GM23338 (cell line): ENCODE measurements at regions not wholly inside any gene's neighbourhood (a gene's known extent, or its start where the extent isn't known, plus 50 kb on each side); places are given as distances from the start of the nearest gene placed in this dataset.
A peak's percentile ranks its signal among the peaks of the same experiment; 100 is the strongest.

ENCODE experiments used
- ATAC-seq: fragments of 200-7000 bp; cut with Tn5 transposase; 3 replicates; pipeline ENCODE4 v1.9.1; 2020
- DNase-seq: peaks from one replicate; pipeline ENCODE4 v3.0.0-alpha.2; 2015; ENCODE audit warnings: low spot score
- H2AFZ ChIP-seq: fragments of 200-600 bp; sonication (generic); 2 replicates; pipeline ENCODE4 v1.8.0; 2016; ENCODE audit warnings: antibody characterized with exemption, mild to moderate bottlenecking, moderate library complexity
- H3F3A ChIP-seq: fragments of 200-600 bp; sonication (generic); replicated peaks from 2 replicates; pipeline ENCODE4 v1.8.0; 2017; ENCODE audit warnings: antibody characterized with exemption, mixed run types, low read depth
- H3K27ac ChIP-seq: fragments of 200-600 bp; sonication (generic); 2 replicates; pipeline ENCODE4 v1.6.1; 2016; ENCODE audit warnings: low read depth
- H3K27me3 ChIP-seq: fragments of 200-600 bp; sonication (generic); 2 replicates; pipeline ENCODE4 v1.8.0; 2016; ENCODE audit warnings: mild to moderate bottlenecking, mixed run types, moderate library complexity; ENCODE audit not compliant: insufficient read depth
- H3K36me3 ChIP-seq: fragments of 200-600 bp; sonication (generic); 2 replicates; pipeline ENCODE4 v1.8.0; 2016; ENCODE audit warnings: mild to moderate bottlenecking; ENCODE audit not compliant: insufficient read depth
- H3K4me1 ChIP-seq: fragments of 200-600 bp; sonication (generic); 2 replicates; pipeline ENCODE4 v1.8.0; 2016; ENCODE audit warnings: mild to moderate bottlenecking, moderate library complexity; ENCODE audit not compliant: insufficient read depth
- H3K4me2 ChIP-seq: fragments of 200-600 bp; sonication (generic); 2 replicates; pipeline ENCODE4 v1.7.1; 2017; ENCODE audit warnings: mixed run types
- H3K4me3 ChIP-seq: fragments of 200-600 bp; sonication (generic); 2 replicates; pipeline ENCODE4 v1.6.1; 2016; ENCODE audit warnings: mixed run types
- H3K79me2 ChIP-seq: fragments of 200-600 bp; sonication (generic); replicated peaks from 2 replicates; pipeline ENCODE4 v1.8.0; 2017; ENCODE audit warnings: mild to moderate bottlenecking; ENCODE audit not compliant: insufficient read depth
- H3K9me2 ChIP-seq: fragments of 200-600 bp; sonication (generic); 2 replicates; pipeline ENCODE4 v1.8.0; 2017; ENCODE audit not compliant: insufficient read depth
- H4K20me1 ChIP-seq: fragments of 200-600 bp; sonication (generic); replicated peaks from 2 replicates; pipeline ENCODE4 v1.8.0; 2017; ENCODE audit warnings: mild to moderate bottlenecking; ENCODE audit not compliant: insufficient read depth
- H3K27ac Mint-ChIP-seq: 2 replicates; pipeline ENCODE4 v1.8.0; 2020; ENCODE audit warnings: inconsistent platforms, mild to moderate bottlenecking, moderate library complexity, mixed read lengths
- H3K27me3 Mint-ChIP-seq: 3 replicates; pipeline ENCODE4 v1.8.0; 2022; ENCODE audit warnings: low read depth, mild to moderate bottlenecking, moderate library complexity, mixed read lengths, inconsistent platforms; ENCODE audit not compliant: insufficient read depth, poor library complexity
- H3K36me3 Mint-ChIP-seq: 3 replicates; pipeline ENCODE4 v1.8.0; 2021; ENCODE audit warnings: low read depth, mild to moderate bottlenecking, inconsistent platforms, moderate library complexity, mixed read lengths
- H3K4me1 Mint-ChIP-seq: 3 replicates; pipeline ENCODE4 v1.8.0; 2020; ENCODE audit warnings: mild to moderate bottlenecking, inconsistent platforms, mixed read lengths
- H3K4me3 Mint-ChIP-seq: 3 replicates; pipeline ENCODE4 v1.8.0; 2021; ENCODE audit warnings: moderate library complexity, mild to moderate bottlenecking, inconsistent platforms, mixed read lengths
- H3K9me3 Mint-ChIP-seq: 3 replicates; pipeline ENCODE4 v1.8.0; 2020; ENCODE audit warnings: moderate library complexity, mild to moderate bottlenecking, inconsistent platforms, mixed read lengths
- NANOG ChIP-seq: IDR thresholded peaks from 2 replicates; pipeline ENCODE4 v1.6.1; 2016; ENCODE audit warnings: antibody characterized with exemption, borderline replicate concordance
- ZNF331 ChIP-seq: fragments of 250-450 bp; sonication (Bioruptor Pico); IDR thresholded peaks from 2 replicates; pipeline ENCODE4 v1.5.0; 2020; ENCODE audit warnings: low read depth, mild to moderate bottlenecking, moderate library complexity
- TF ChIP-seq, protein P1 (sequence below): IDR thresholded peaks from one replicate; pipeline ENCODE4 v1.6.1; 2018; ENCODE audit warnings: antibody characterized with exemption; ENCODE audit not compliant: unreplicated experiment
- TF ChIP-seq, protein P2 (sequence below): fragments of 250-450 bp; sonication (Bioruptor Pico); IDR thresholded peaks from 2 replicates; pipeline ENCODE4 v1.5.0; 2020; ENCODE audit warnings: mild to moderate bottlenecking, moderate library complexity

DNA sequence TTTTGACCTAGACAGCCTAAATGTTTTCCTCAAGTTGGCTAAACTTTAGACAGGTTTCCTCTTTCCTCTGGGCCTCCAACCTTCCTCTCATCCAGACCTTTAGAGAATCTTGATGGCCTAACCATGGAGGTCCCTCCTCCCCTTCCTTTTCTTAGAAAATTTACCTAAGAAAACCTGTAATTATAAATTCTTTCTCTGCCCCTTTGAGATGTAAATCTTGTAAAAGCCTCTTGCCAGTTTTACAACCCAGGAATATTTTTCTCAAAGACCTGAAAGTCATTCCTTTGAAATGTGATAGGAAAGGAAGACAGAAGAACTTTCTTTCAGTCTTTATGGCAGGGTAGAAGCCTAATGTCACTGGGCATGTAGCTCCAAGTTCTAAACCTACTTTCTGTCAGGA, 1752.6 kb upstream of the C9orf72 start:
- H3K36me3 Mint-ChIP-seq = no peaks in the 10 kb centered on the region
- peaks cover 35% of the 10 kb centered on the region for H3K4me1 Mint-ChIP-seq
- no peaks in the 10 kb centered on the region for H3F3A ChIP-seq
- no peaks in the 10 kb centered on the region for H3K79me2 ChIP-seq
- no peaks in the 10 kb centered on the region for H3K36me3 ChIP-seq
- ATAC-seq (peak; percentile 88), DNase-seq (peak; percentile 76)
- H3K27ac Mint-ChIP-seq = no peak overlapping the region
- no peaks in the 10 kb centered on the region for H3K27me3 ChIP-seq
- no peaks in the 10 kb centered on the region for H4K20me1 ChIP-seq
- peaks cover 29% of the 10 kb centered on the region for H3K4me1 ChIP-seq
- peak overlapping the region; percentile 45 for H3K4me2 ChIP-seq
- no peak overlapping the region for H2AFZ ChIP-seq
- peak overlapping the region; percentile 10; the same call in 1 of the 2 replicates for H3K4me3 ChIP-seq
- 0 out of 3 replicates have a peak overlapping the region, but pooled peaks have one; percentile 5 for H3K4me3 Mint-ChIP-seq
- TF ChIP-seq ZNF331 (CRISPR knock-in tag) (no peak), NANOG (peak; percentile 54)
- TF ChIP-seq, protein P1, sequence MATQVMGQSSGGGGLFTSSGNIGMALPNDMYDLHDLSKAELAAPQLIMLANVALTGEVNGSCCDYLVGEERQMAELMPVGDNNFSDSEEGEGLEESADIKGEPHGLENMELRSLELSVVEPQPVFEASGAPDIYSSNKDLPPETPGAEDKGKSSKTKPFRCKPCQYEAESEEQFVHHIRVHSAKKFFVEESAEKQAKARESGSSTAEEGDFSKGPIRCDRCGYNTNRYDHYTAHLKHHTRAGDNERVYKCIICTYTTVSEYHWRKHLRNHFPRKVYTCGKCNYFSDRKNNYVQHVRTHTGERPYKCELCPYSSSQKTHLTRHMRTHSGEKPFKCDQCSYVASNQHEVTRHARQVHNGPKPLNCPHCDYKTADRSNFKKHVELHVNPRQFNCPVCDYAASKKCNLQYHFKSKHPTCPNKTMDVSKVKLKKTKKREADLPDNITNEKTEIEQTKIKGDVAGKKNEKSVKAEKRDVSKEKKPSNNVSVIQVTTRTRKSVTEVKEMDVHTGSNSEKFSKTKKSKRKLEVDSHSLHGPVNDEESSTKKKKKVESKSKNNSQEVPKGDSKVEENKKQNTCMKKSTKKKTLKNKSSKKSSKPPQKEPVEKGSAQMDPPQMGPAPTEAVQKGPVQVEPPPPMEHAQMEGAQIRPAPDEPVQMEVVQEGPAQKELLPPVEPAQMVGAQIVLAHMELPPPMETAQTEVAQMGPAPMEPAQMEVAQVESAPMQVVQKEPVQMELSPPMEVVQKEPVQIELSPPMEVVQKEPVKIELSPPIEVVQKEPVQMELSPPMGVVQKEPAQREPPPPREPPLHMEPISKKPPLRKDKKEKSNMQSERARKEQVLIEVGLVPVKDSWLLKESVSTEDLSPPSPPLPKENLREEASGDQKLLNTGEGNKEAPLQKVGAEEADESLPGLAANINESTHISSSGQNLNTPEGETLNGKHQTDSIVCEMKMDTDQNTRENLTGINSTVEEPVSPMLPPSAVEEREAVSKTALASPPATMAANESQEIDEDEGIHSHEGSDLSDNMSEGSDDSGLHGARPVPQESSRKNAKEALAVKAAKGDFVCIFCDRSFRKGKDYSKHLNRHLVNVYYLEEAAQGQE = no peak
- TF ChIP-seq, protein P2, sequence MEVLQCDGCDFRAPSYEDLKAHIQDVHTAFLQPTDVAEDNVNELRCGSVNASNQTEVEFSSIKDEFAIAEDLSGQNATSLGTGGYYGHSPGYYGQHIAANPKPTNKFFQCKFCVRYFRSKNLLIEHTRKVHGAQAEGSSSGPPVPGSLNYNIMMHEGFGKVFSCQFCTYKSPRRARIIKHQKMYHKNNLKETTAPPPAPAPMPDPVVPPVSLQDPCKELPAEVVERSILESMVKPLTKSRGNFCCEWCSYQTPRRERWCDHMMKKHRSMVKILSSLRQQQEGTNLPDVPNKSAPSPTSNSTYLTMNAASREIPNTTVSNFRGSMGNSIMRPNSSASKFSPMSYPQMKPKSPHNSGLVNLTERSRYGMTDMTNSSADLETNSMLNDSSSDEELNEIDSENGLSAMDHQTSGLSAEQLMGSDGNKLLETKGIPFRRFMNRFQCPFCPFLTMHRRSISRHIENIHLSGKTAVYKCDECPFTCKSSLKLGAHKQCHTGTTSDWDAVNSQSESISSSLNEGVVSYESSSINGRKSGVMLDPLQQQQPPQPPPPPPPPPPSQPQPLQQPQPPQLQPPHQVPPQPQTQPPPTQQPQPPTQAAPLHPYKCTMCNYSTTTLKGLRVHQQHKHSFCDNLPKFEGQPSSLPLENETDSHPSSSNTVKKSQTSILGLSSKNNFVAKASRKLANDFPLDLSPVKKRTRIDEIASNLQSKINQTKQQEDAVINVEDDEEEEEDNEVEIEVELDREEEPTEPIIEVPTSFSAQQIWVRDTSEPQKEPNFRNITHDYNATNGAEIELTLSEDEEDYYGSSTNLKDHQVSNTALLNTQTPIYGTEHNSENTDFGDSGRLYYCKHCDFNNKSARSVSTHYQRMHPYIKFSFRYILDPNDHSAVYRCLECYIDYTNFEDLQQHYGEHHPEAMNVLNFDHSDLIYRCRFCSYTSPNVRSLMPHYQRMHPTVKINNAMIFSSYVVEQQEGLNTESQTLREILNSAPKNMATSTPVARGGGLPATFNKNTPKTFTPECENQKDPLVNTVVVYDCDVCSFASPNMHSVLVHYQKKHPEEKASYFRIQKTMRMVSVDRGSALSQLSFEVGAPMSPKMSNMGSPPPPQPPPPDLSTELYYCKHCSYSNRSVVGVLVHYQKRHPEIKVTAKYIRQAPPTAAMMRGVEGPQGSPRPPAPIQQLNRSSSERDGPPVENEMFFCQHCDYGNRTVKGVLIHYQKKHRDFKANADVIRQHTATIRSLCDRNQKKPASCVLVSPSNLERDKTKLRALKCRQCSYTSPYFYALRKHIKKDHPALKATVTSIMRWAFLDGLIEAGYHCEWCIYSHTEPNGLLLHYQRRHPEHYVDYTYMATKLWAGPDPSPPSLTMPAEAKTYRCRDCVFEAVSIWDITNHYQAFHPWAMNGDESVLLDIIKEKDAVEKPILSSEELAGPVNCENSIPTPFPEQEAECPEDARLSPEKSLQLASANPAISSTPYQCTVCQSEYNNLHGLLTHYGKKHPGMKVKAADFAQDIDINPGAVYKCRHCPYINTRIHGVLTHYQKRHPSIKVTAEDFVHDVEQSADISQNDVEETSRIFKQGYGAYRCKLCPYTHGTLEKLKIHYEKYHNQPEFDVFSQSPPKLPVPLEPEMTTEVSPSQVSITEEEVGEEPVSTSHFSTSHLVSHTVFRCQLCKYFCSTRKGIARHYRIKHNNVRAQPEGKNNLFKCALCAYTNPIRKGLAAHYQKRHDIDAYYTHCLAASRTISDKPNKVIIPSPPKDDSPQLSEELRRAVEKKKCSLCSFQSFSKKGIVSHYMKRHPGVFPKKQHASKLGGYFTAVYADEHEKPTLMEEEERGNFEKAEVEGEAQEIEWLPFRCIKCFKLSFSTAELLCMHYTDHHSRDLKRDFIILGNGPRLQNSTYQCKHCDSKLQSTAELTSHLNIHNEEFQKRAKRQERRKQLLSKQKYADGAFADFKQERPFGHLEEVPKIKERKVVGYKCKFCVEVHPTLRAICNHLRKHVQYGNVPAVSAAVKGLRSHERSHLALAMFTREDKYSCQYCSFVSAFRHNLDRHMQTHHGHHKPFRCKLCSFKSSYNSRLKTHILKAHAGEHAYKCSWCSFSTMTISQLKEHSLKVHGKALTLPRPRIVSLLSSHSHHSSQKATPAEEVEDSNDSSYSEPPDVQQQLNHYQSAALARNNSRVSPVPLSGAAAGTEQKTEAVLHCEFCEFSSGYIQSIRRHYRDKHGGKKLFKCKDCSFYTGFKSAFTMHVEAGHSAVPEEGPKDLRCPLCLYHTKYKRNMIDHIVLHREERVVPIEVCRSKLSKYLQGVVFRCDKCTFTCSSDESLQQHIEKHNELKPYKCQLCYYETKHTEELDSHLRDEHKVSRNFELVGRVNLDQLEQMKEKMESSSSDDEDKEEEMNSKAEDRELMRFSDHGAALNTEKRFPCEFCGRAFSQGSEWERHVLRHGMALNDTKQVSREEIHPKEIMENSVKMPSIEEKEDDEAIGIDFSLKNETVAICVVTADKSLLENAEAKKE (CRISPR knock-in tag) = peak; percentile 96
- H3K27ac ChIP-seq = no peak overlapping the region
- no peaks in the 10 kb centered on the region for H3K9me3 Mint-ChIP-seq
- H3K9me2 ChIP-seq = peaks cover 4% of the 10 kb centered on the region; the same call in 1 of the 2 replicates
- H3K27me3 Mint-ChIP-seq = peaks cover 3% of the 10 kb centered on the region
